ENCODE measurements at regions not wholly inside any gene's neighbourhood (a gene's known extent, or its start where the extent isn't known, plus 50 kb on each side); places are given as distances from the start of the nearest gene placed in this dataset.

DNA sequence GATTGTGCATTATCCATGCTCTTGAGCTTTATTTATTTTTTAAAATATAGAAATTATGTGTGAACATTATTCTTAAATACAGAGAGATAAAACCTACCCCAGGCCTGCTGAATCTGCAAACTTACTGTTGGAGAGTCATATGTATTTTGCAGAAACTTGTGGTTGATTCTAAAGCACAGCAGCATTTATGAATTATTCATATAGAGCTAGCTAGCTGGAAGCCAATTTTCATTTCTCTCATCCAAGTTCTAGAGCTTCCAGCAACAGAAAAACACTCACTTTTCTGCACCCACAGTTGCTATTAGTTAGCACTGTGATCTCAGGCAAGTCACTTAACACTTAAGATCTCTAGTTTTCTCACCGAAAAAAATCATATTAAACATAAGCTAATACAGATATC lies 479.5 kb upstream of the FAM47C start:
- H3K9me2 ChIP-seq (ENCODE audit: insufficient read depth, low read length) = no peaks in the 10 kb centered on the region
- TF ChIP-seq RAD21 (conservative IDR thresholded peaks at IDR 0.05) (no peak), TAF1 (IDR thresholded peaks at IDR 0.05; ENCODE audit: low read depth) (no peak), EZH2 (IDR thresholded peaks at IDR 0.05; ENCODE audit: borderline replicate concordance, insufficient read depth, low read length, poor library complexity, severe bottlenecking) (no peak), SMC3 (conservative IDR thresholded peaks at IDR 0.05; ENCODE audit: poor library complexity) (no peak), MXI1 (conservative IDR thresholded peaks at IDR 0.05; ENCODE audit: poor library complexity, severe bottlenecking) (no peak), EP300 (conservative IDR thresholded peaks at IDR 0.05; ENCODE audit: poor library complexity, severe bottlenecking) (no peak), POLR2AphosphoS5 (IDR thresholded peaks at IDR 0.05) (no peak)
- TF ChIP-seq, protein P1, sequence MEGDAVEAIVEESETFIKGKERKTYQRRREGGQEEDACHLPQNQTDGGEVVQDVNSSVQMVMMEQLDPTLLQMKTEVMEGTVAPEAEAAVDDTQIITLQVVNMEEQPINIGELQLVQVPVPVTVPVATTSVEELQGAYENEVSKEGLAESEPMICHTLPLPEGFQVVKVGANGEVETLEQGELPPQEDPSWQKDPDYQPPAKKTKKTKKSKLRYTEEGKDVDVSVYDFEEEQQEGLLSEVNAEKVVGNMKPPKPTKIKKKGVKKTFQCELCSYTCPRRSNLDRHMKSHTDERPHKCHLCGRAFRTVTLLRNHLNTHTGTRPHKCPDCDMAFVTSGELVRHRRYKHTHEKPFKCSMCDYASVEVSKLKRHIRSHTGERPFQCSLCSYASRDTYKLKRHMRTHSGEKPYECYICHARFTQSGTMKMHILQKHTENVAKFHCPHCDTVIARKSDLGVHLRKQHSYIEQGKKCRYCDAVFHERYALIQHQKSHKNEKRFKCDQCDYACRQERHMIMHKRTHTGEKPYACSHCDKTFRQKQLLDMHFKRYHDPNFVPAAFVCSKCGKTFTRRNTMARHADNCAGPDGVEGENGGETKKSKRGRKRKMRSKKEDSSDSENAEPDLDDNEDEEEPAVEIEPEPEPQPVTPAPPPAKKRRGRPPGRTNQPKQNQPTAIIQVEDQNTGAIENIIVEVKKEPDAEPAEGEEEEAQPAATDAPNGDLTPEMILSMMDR (IDR thresholded peaks at IDR 0.05; ENCODE audit: poor library complexity, severe bottlenecking) = no peak
- TF ChIP-seq, protein P2, sequence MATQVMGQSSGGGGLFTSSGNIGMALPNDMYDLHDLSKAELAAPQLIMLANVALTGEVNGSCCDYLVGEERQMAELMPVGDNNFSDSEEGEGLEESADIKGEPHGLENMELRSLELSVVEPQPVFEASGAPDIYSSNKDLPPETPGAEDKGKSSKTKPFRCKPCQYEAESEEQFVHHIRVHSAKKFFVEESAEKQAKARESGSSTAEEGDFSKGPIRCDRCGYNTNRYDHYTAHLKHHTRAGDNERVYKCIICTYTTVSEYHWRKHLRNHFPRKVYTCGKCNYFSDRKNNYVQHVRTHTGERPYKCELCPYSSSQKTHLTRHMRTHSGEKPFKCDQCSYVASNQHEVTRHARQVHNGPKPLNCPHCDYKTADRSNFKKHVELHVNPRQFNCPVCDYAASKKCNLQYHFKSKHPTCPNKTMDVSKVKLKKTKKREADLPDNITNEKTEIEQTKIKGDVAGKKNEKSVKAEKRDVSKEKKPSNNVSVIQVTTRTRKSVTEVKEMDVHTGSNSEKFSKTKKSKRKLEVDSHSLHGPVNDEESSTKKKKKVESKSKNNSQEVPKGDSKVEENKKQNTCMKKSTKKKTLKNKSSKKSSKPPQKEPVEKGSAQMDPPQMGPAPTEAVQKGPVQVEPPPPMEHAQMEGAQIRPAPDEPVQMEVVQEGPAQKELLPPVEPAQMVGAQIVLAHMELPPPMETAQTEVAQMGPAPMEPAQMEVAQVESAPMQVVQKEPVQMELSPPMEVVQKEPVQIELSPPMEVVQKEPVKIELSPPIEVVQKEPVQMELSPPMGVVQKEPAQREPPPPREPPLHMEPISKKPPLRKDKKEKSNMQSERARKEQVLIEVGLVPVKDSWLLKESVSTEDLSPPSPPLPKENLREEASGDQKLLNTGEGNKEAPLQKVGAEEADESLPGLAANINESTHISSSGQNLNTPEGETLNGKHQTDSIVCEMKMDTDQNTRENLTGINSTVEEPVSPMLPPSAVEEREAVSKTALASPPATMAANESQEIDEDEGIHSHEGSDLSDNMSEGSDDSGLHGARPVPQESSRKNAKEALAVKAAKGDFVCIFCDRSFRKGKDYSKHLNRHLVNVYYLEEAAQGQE (IDR thresholded peaks at IDR 0.05; ENCODE audit: borderline replicate concordance) = no peak
- no peaks in the 10 kb centered on the region for H3K36me3 ChIP-seq (ENCODE audit: insufficient read depth, low read length)
- H3K27me3 ChIP-seq (ENCODE audit: insufficient read depth, low read depth, low read length) = no peaks in the 10 kb centered on the region
- no peaks in the 10 kb centered on the region for H3K9me3 ChIP-seq (ENCODE audit: low read length)
- no peak overlapping the region for H3K27ac ChIP-seq (ENCODE audit: low read length)
- no peak overlapping the region for H2AFZ ChIP-seq (ENCODE audit: low read depth, low read length)
- H3K79me2 ChIP-seq (replicated peaks; ENCODE audit: insufficient read depth, low read length) = no peaks in the 10 kb centered on the region
- no peak overlapping the region for H3K9ac ChIP-seq (ENCODE audit: low read length)
- no peaks in the 10 kb centered on the region for H4K20me1 ChIP-seq (ENCODE audit: insufficient read depth)
- H3K4me2 ChIP-seq (ENCODE audit: low read length) = no peak overlapping the region
- H3F3A ChIP-seq (ENCODE audit: insufficient read depth, low read length, poor library complexity, severe bottlenecking) = no peaks in the 10 kb centered on the region
- no peak overlapping the region for H3K4me3 ChIP-seq (ENCODE audit: low read length)

DNA sequence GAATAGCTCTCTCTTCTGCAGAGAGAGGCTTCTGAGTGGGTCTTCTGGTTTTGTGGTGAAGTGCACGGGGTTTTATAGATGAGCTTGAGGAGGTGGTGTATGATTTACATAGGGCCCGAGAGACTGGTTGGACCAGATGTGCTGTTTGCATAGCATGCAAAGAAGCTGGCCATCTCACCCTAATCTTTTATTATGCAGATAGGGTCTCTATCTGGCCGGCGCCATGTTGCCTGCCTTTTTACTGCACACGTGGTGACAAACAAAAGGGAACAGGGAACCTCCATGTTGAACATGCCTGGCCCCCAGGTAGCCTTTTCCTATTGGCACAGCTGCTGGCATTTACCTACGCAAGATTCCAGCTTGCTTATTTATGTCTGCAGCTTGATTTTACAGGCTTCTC lies 473.3 kb upstream of the FAM47C start:
- H2AFZ ChIP-seq (ENCODE audit: low read depth, low read length) = no peak overlapping the region
- H4K20me1 ChIP-seq (ENCODE audit: insufficient read depth) = no peaks in the 10 kb centered on the region
- H3K9me3 ChIP-seq (ENCODE audit: low read length) = no peaks in the 10 kb centered on the region
- H3K27me3 ChIP-seq (ENCODE audit: insufficient read depth, low read depth, low read length) = no peaks in the 10 kb centered on the region
- no peaks in the 10 kb centered on the region for H3K9me2 ChIP-seq (ENCODE audit: insufficient read depth, low read length)
- no peaks in the 10 kb centered on the region for H3K79me2 ChIP-seq (replicated peaks; ENCODE audit: insufficient read depth, low read length)
- no peak overlapping the region for H3K9ac ChIP-seq (ENCODE audit: low read length)
- TF ChIP-seq MXI1 (conservative IDR thresholded peaks at IDR 0.05; ENCODE audit: poor library complexity, severe bottlenecking) (no peak), SMC3 (conservative IDR thresholded peaks at IDR 0.05; ENCODE audit: poor library complexity) (no peak), RAD21 (conservative IDR thresholded peaks at IDR 0.05) (no peak), TAF1 (IDR thresholded peaks at IDR 0.05; ENCODE audit: low read depth) (no peak)
- TF ChIP-seq, protein P1 (IDR thresholded peaks at IDR 0.05; ENCODE audit: poor library complexity, severe bottlenecking) = no peak
- H3K27ac ChIP-seq (ENCODE audit: low read length) = no peak overlapping the region
- no peaks in the 10 kb centered on the region for H3K36me3 ChIP-seq (ENCODE audit: insufficient read depth, low read length)
- H3K4me3 ChIP-seq (ENCODE audit: low read length) = no peak overlapping the region
- H3K4me2 ChIP-seq (ENCODE audit: low read length) = no peak overlapping the region
- no peaks in the 10 kb centered on the region for H3F3A ChIP-seq (ENCODE audit: insufficient read depth, low read length, poor library complexity, severe bottlenecking)
